Liver (tissue), 3 donors: ENCODE measurements at regions not wholly inside any gene's neighbourhood (a gene's known extent, or its start where the extent isn't known, plus 50 kb on each side); places are given as distances from the start of the nearest gene placed in this dataset.
A peak's percentile ranks its signal among the peaks of the same experiment; 100 is the strongest.

Source experiments
- FOXA1 ChIP-seq: IDR thresholded peaks from 2 replicates; pipeline ENCODE4 v1.6.1; 2016; ENCODE audit warnings: antibody characterized with exemption
- JUND ChIP-seq, 2 donors: IDR thresholded peaks; 2 replicates each; pipeline ENCODE4 v1.6.1; 2016; ENCODE audit warnings: antibody characterized with exemption in 2 of 2
- MAX ChIP-seq: IDR thresholded peaks from 2 replicates; pipeline ENCODE4 v1.6.1; 2016; ENCODE audit warnings: antibody characterized with exemption
- RAD21 ChIP-seq, 2 donors: IDR thresholded peaks; 2 replicates each; pipeline ENCODE4 v1.6.1; 2016; ENCODE audit warnings: antibody characterized with exemption in 2 of 2, mild to moderate bottlenecking in 2 of 2
- TAF1 ChIP-seq: conservative IDR thresholded peaks from 2 replicates; pipeline ENCODE4 v1.6.1; 2016; ENCODE audit warnings: antibody characterized with exemption, mild to moderate bottlenecking
- TF ChIP-seq, protein P1 (sequence below): fragments of 150-350 bp; IDR thresholded peaks from 2 replicates; pipeline ENCODE4 v1.5.1; 2017; ENCODE audit warnings: improper control_type of control experiment, low read depth, low read length; ENCODE audit not compliant: missing input control
- TF ChIP-seq, protein P2 (sequence below): IDR thresholded peaks from 2 replicates; pipeline ENCODE4 v1.6.1; 2016; ENCODE audit warnings: antibody characterized with exemption
- donor health status: healthy.
- donor health status: healthy.

- TF ChIP-seq, protein P1, sequence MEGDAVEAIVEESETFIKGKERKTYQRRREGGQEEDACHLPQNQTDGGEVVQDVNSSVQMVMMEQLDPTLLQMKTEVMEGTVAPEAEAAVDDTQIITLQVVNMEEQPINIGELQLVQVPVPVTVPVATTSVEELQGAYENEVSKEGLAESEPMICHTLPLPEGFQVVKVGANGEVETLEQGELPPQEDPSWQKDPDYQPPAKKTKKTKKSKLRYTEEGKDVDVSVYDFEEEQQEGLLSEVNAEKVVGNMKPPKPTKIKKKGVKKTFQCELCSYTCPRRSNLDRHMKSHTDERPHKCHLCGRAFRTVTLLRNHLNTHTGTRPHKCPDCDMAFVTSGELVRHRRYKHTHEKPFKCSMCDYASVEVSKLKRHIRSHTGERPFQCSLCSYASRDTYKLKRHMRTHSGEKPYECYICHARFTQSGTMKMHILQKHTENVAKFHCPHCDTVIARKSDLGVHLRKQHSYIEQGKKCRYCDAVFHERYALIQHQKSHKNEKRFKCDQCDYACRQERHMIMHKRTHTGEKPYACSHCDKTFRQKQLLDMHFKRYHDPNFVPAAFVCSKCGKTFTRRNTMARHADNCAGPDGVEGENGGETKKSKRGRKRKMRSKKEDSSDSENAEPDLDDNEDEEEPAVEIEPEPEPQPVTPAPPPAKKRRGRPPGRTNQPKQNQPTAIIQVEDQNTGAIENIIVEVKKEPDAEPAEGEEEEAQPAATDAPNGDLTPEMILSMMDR, result no peak
- TF ChIP-seq, protein P2, sequence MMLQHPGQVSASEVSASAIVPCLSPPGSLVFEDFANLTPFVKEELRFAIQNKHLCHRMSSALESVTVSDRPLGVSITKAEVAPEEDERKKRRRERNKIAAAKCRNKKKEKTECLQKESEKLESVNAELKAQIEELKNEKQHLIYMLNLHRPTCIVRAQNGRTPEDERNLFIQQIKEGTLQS, result peak; percentile 92
- TF ChIP-seq RAD21 (IDR thresholded peaks at IDR 0.05) (peak; percentile 66 to 69), TAF1 (no peak), JUND (IDR thresholded peaks at IDR 0.05) (peak; percentile 95 to 98), MAX (peak; percentile 76), FOXA1 (peak; percentile 72)
These were observed 675.9 kb upstream of the CITED2 start for GRCh38 chr6:140050101-140050995.
